ENCODE measurements at regions not wholly inside any gene's neighbourhood (a gene's known extent, or its start where the extent isn't known, plus 50 kb on each side); places are given as distances from the start of the nearest gene placed in this dataset.

GRCh38 chr12:43278541-43278832 lies 273.5 kb downstream of the ADAMTS20 start:
- H3K27me3 Mint-ChIP-seq (ENCODE audit: unreplicated experiment), result peaks cover 7% of the 10 kb centered on the region
- peaks cover 12% of the 10 kb centered on the region for H3K4me1 Mint-ChIP-seq (ENCODE audit: unreplicated experiment)
- no peak for DNase-seq (ENCODE audit: extremely low spot score, unreplicated experiment)
- TF ChIP-seq CTCF (IDR thresholded peaks at IDR 0.05), result no peak
- H3K4me3 Mint-ChIP-seq (ENCODE audit: unreplicated experiment), result no peak overlapping the region
- H3K36me3 Mint-ChIP-seq (ENCODE audit: unreplicated experiment), result no peaks in the 10 kb centered on the region
- no peak overlapping the region for H3K27ac Mint-ChIP-seq (ENCODE audit: unreplicated experiment)
- no peaks in the 10 kb centered on the region for H3K9me3 Mint-ChIP-seq (ENCODE audit: unreplicated experiment)

GRCh38 chr12:43277651-43278540 lies 274.1 kb downstream of the ADAMTS20 start:
- Mint-ChIP-seq H3K9me3 (ENCODE audit: unreplicated experiment) (no peaks in the 10 kb centered on the region), H3K27ac (ENCODE audit: unreplicated experiment) (no peak overlapping the region), H3K36me3 (ENCODE audit: unreplicated experiment) (no peaks in the 10 kb centered on the region), H3K4me3 (ENCODE audit: unreplicated experiment) (no peak overlapping the region), H3K4me1 (ENCODE audit: unreplicated experiment) (peaks cover 12% of the 10 kb centered on the region), H3K27me3 (ENCODE audit: unreplicated experiment) (peaks cover 7% of the 10 kb centered on the region)
- TF ChIP-seq CTCF (IDR thresholded peaks at IDR 0.05), result no peak
- DNase-seq (ENCODE audit: extremely low spot score, unreplicated experiment), result no peak

GRCh38 chr12:43273467-43273866 lies 278.5 kb downstream of the ADAMTS20 start:
- Mint-ChIP-seq H3K4me3 (ENCODE audit: unreplicated experiment) (no peak overlapping the region), H3K27me3 (ENCODE audit: unreplicated experiment) (peaks cover 7% of the 10 kb centered on the region), H3K9me3 (ENCODE audit: unreplicated experiment) (no peaks in the 10 kb centered on the region), H3K4me1 (ENCODE audit: unreplicated experiment) (peaks cover 11% of the 10 kb centered on the region), H3K27ac (ENCODE audit: unreplicated experiment) (no peak overlapping the region), H3K36me3 (ENCODE audit: unreplicated experiment) (no peaks in the 10 kb centered on the region)
- DNase-seq (ENCODE audit: extremely low spot score, unreplicated experiment), result no peak
- TF ChIP-seq CTCF (IDR thresholded peaks at IDR 0.05), result no peak

- peaks cover 5% of the 10 kb centered on the region for H3K4me1 Mint-ChIP-seq (ENCODE audit: unreplicated experiment)
- no peak for DNase-seq (ENCODE audit: extremely low spot score, unreplicated experiment)
- H3K27ac Mint-ChIP-seq (ENCODE audit: unreplicated experiment), result no peak overlapping the region
- no peaks in the 10 kb centered on the region for H3K9me3 Mint-ChIP-seq (ENCODE audit: unreplicated experiment)
- TF ChIP-seq CTCF (IDR thresholded peaks at IDR 0.05), result no peak
- peaks cover 7% of the 10 kb centered on the region for H3K27me3 Mint-ChIP-seq (ENCODE audit: unreplicated experiment)
- H3K4me3 Mint-ChIP-seq (ENCODE audit: unreplicated experiment), result no peak overlapping the region
- H3K36me3 Mint-ChIP-seq (ENCODE audit: unreplicated experiment), result no peaks in the 10 kb centered on the region
Measured at GRCh38 chr12:43271659-43272058, 280.3 kb downstream of the ADAMTS20 start.

GRCh38 chr12:43267818-43268217 lies 284.2 kb downstream of the ADAMTS20 start:
- Mint-ChIP-seq H3K4me1 (ENCODE audit: unreplicated experiment) (peaks cover 5% of the 10 kb centered on the region), H3K27ac (ENCODE audit: unreplicated experiment) (no peak overlapping the region), H3K27me3 (ENCODE audit: unreplicated experiment) (peaks cover 13% of the 10 kb centered on the region), H3K4me3 (ENCODE audit: unreplicated experiment) (no peak overlapping the region), H3K36me3 (ENCODE audit: unreplicated experiment) (no peaks in the 10 kb centered on the region), H3K9me3 (ENCODE audit: unreplicated experiment) (no peaks in the 10 kb centered on the region)
- no peak for TF ChIP-seq CTCF (IDR thresholded peaks at IDR 0.05)
- DNase-seq (ENCODE audit: extremely low spot score, unreplicated experiment), result no peak

Measured in osteocyte (in vitro differentiated cells).